ENCODE measurements at regions not wholly inside any gene's neighbourhood (a gene's known extent, or its start where the extent isn't known, plus 50 kb on each side); places are given as distances from the start of the nearest gene placed in this dataset.
"Not testable (repeated sequence)": the region's sequence is repeated elsewhere in the genome, so short reads cannot be mapped to it uniquely, and the experiment has no call there.

- no peak overlapping the region for H3K27ac Mint-ChIP-seq
- peaks cover 7% of the 10 kb centered on the region for H3K9me3 Mint-ChIP-seq
- ATAC-seq (ENCODE audit: low read depth) (no peak), DNase-seq (ENCODE audit: low spot score in 2 of 2) (no peak)
- no peaks in the 10 kb centered on the region for H3K4me1 Mint-ChIP-seq
- H3K4me3 Mint-ChIP-seq, result no peak overlapping the region
- H3K27me3 Mint-ChIP-seq, result peaks cover 4% of the 10 kb centered on the region
- no peaks in the 10 kb centered on the region for H3K36me3 Mint-ChIP-seq
Measured at GRCh38 chr14:38931969-38932652, 170.9 kb downstream of the SEC23A start.

DNA sequence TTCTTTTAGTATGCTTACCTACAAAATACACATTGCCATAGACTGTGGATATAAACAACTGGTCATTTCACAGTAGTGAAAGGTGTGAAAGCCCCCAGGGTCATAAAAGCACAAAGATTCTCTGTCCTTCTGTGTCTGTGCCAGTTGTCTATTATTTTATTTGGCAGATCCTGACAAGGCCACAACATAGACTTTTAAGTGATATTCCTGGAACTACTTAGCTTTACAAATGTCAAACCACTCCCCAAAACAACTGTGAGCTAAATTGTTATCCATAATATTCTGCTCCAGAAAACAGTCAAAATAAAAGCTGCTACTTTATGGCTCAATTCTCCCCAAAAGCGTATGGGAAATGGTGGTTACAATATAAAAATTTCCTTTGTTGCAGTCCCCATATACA lies 172.1 kb downstream of the SEC23A start:
- no peak for DNase-seq (ENCODE audit: low spot score in 2 of 2)
- H3K27me3 Mint-ChIP-seq, result peaks cover 4% of the 10 kb centered on the region
- ATAC-seq (ENCODE audit: low read depth), result no peak
- H3K27ac Mint-ChIP-seq, result no peak overlapping the region
- no peaks in the 10 kb centered on the region for H3K4me1 Mint-ChIP-seq
- peaks cover 4% of the 10 kb centered on the region for H3K9me3 Mint-ChIP-seq
- H3K4me3 Mint-ChIP-seq, result no peak overlapping the region
- no peaks in the 10 kb centered on the region for H3K36me3 Mint-ChIP-seq

DNA sequence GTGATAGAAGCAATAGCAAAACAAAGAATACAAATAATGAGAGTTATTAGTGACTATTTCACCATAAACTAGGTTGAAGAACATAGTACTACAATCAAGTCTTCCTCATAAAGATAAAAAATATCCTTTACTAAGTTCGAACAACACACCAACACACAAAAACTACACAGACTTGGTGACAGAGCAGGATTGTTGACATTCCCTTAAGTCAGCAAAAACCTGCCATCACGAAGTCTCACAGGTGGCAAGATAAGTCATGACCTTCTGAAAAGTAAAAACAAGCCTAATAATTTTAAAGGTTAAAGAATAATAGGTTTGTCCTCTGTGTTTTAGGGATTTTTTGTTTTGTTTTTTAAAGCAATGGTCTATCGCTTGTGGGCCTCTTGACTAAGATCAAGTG lies 173.0 kb downstream of the SEC23A start:
- ATAC-seq (ENCODE audit: low read depth) (no peak), DNase-seq (ENCODE audit: low spot score in 2 of 2) (no peak)
- H3K27me3 Mint-ChIP-seq, result peaks cover 4% of the 10 kb centered on the region
- H3K4me1 Mint-ChIP-seq, result no peaks in the 10 kb centered on the region
- H3K9me3 Mint-ChIP-seq, result peaks cover 2% of the 10 kb centered on the region
- H3K36me3 Mint-ChIP-seq, result no peaks in the 10 kb centered on the region
- H3K27ac Mint-ChIP-seq, result no peak overlapping the region
- no peak overlapping the region for H3K4me3 Mint-ChIP-seq

DNA sequence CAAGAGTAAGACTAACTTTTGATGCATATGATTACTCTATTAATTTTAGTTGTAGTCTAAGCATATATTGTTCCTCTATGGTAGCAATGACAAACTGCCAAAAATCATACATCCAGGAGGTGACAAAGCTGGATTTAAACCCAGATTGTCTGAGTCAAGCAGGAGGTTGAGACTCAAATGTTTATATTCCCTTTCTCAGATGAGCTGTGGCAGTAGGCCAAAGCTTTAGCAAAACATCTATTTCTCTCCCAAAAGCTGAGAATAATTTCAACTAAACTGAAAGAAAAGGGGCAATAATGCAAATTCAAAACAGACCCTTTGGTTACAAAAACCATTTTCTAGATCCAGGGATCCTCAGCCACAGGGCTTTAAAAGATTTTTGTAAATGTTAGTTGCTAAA lies 173.6 kb downstream of the SEC23A start:
- no peak overlapping the region for H3K4me3 Mint-ChIP-seq
- no peaks in the 10 kb centered on the region for H3K36me3 Mint-ChIP-seq
- peaks cover 4% of the 10 kb centered on the region for H3K27me3 Mint-ChIP-seq
- no peaks in the 10 kb centered on the region for H3K4me1 Mint-ChIP-seq
- no peak overlapping the region for H3K27ac Mint-ChIP-seq
- ATAC-seq (ENCODE audit: low read depth) (no peak), DNase-seq (ENCODE audit: low spot score in 2 of 2) (no peak)
- peaks cover 2% of the 10 kb centered on the region for H3K9me3 Mint-ChIP-seq

- H3K9me3 Mint-ChIP-seq; H3K4me3 Mint-ChIP-seq; ATAC-seq (ENCODE audit: low read depth); H3K27ac Mint-ChIP-seq; H3K4me1 Mint-ChIP-seq; H3K27me3 Mint-ChIP-seq; DNase-seq (ENCODE audit: low spot score in 2 of 2); H3K36me3 Mint-ChIP-seq: not testable (repeated sequence)
Measured at GRCh38 chr14:38921893-38922292, 181.1 kb downstream of the SEC23A start.

DNA sequence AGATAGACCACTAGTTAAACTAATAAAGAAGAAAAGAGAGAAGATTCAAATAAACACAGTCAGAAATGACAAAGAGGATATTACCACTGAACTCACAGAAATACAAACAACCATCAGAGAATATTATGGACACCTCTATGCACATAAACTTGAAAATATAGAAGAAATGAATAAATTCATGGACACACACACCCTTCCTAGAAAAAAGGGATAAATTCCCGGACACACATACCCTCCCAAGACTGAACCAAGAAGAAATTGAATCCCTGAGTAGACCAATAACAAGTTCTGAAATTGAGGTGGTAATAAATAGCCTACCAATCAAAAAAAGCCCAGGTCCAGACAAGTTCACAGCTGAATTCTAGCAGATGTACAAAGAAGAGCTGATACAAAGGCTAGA lies 187.9 kb downstream of the SEC23A start:
- Mint-ChIP-seq H3K4me3 (no peak overlapping the region), H3K27me3 (peaks cover 4% of the 10 kb centered on the region), H3K27ac (no peak overlapping the region), H3K9me3 (peaks cover 6% of the 10 kb centered on the region), H3K4me1 (no peaks in the 10 kb centered on the region), H3K36me3 (no peaks in the 10 kb centered on the region)
- DNase-seq (ENCODE audit: low spot score in 2 of 2), result no peak
- ATAC-seq (ENCODE audit: low read depth), result no peak

- H3K27ac Mint-ChIP-seq, result no peak overlapping the region
- no peaks in the 10 kb centered on the region for H3K9me3 Mint-ChIP-seq
- H3K4me1 Mint-ChIP-seq, result no peaks in the 10 kb centered on the region
- peaks cover 5% of the 10 kb centered on the region for H3K27me3 Mint-ChIP-seq
- no peaks in the 10 kb centered on the region for H3K36me3 Mint-ChIP-seq
- no peak overlapping the region for H3K4me3 Mint-ChIP-seq
- ATAC-seq (ENCODE audit: low read depth) (no peak), DNase-seq (ENCODE audit: low spot score in 2 of 2) (no peak)
Measured at GRCh38 chr14:38910092-38910491, 192.9 kb downstream of the SEC23A start.

DNA sequence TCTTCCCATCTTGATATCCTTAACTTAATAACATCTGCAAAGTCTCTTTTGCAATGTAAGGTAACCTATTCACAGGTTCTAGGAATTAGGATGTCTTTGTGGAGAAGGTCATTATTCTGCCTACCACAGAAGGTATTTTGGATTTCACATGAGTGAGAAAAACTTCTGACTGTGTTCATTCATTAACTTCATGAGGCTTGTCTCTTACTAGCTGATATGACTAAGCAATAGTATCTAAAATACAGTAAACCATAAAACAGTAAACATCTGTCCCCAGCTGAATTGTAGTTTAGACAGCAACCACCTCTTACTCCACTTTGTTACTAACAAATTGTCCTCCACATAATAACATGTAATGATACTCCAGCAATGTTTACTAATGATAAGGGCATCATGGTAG lies 198.1 kb downstream of the SEC23A start:
- DNase-seq (ENCODE audit: low spot score in 2 of 2) (no peak), ATAC-seq (ENCODE audit: low read depth) (no peak)
- H3K36me3 Mint-ChIP-seq, result no peaks in the 10 kb centered on the region
- H3K27me3 Mint-ChIP-seq, result peaks cover 9% of the 10 kb centered on the region
- no peak overlapping the region for H3K27ac Mint-ChIP-seq
- H3K9me3 Mint-ChIP-seq, result peaks cover 3% of the 10 kb centered on the region
- no peaks in the 10 kb centered on the region for H3K4me1 Mint-ChIP-seq
- H3K4me3 Mint-ChIP-seq, result no peak overlapping the region

- H3K27ac Mint-ChIP-seq, result no peak overlapping the region
- no peaks in the 10 kb centered on the region for H3K36me3 Mint-ChIP-seq
- peaks cover 3% of the 10 kb centered on the region for H3K9me3 Mint-ChIP-seq
- H3K4me3 Mint-ChIP-seq, result no peak overlapping the region
- no peaks in the 10 kb centered on the region for H3K4me1 Mint-ChIP-seq
- DNase-seq (ENCODE audit: low spot score in 2 of 2) (no peak), ATAC-seq (ENCODE audit: low read depth) (no peak)
- peaks cover 6% of the 10 kb centered on the region for H3K27me3 Mint-ChIP-seq
Measured at GRCh38 chr14:38901791-38902190, 201.2 kb downstream of the SEC23A start.

DNA sequence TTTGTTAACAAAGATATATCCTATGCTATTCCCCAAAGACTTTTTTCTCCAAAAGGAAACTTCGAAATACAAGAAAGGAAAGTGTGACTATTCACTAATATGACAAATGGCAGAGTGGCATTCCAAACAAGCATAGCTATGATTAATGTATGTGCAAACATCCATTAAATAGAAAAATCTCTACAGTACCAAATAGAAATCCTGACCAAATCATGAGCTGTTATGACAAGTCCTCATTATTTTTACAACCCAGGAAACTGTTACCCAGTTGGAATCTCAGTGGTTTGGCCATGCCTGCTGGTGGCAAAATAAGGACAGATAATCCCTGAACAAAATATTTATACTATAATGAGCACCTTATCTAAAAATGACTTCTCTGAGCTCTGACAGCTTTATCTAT lies 202.1 kb downstream of the SEC23A start:
- Mint-ChIP-seq H3K27me3 (peaks cover 4% of the 10 kb centered on the region), H3K27ac (no peak overlapping the region), H3K4me1 (no peaks in the 10 kb centered on the region), H3K4me3 (no peak overlapping the region), H3K9me3 (peaks cover 3% of the 10 kb centered on the region), H3K36me3 (no peaks in the 10 kb centered on the region)
- no peak for ATAC-seq (ENCODE audit: low read depth)
- no peak for DNase-seq (ENCODE audit: low spot score in 2 of 2)

DNA sequence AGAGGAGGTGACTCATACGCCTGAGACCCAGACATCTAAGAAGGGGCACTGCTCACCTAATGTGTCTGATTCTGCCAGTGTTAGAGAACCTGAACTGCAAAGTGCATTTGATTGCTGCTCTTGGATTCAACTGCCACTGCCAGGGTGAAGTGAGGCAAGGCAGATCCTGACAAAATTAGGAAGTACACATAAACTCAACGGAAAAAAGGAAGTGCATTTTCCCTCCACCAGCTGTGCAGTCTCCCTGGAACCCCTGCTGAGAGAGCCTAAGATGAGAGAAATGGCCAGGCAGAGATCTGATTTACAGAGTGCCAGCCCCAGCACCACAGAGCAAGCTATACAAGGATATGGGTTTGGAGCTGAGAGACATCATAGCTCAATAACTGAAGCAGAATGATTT lies 215.3 kb downstream of the SEC23A start:
- Mint-ChIP-seq H3K27ac (no peak overlapping the region), H3K4me1 (no peaks in the 10 kb centered on the region), H3K9me3 (no peaks in the 10 kb centered on the region), H3K36me3 (no peaks in the 10 kb centered on the region), H3K4me3 (no peak overlapping the region), H3K27me3 (peaks cover 5% of the 10 kb centered on the region)
- ATAC-seq (ENCODE audit: low read depth), result no peak
- DNase-seq (ENCODE audit: low spot score in 2 of 2), result no peak

DNA sequence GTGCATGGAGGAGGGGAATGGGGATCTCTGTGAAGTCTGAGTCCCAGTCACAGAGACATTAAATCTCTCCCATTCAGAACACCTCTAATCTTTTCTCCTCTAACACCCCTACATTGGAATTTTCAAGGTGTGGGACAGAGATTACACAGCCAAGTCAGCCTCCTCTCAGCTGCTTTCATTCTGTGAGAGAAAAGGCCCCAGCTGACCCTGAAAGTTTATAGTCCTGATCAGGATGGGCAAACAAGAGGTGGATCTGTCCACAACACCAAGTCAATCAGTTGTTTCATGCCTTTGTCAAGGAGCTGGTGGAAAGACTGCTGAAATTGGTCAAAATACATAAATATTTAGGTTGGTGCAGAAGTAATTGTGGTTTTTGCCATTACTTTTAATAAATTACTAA lies 218.9 kb downstream of the SEC23A start:
- Mint-ChIP-seq H3K27ac (no peak overlapping the region), H3K4me3 (no peak overlapping the region), H3K4me1 (no peaks in the 10 kb centered on the region), H3K27me3 (peaks cover 6% of the 10 kb centered on the region), H3K9me3 (no peaks in the 10 kb centered on the region), H3K36me3 (no peaks in the 10 kb centered on the region)
- no peak for DNase-seq (ENCODE audit: low spot score in 2 of 2)
- no peak for ATAC-seq (ENCODE audit: low read depth)

DNA sequence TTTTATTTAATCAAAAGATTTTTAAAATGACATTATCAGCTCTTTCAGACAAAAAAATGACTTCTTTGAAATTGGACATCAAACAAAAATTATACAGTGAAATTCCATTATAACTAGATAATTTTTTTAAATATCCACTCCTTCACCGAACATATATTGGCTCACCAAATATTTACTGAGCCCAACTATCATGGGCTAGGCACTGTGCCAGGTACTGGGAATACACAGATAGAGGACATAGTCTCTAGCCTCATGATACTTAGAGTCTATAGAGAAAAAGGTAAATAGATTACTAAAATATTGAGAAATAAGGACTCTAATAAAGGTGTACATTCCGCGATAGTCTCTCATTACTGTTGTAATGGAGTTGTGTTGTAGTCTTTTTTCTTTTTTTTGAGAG lies 219.9 kb downstream of the SEC23A start:
- peaks cover 7% of the 10 kb centered on the region for H3K27me3 Mint-ChIP-seq

GRCh38 chr14:38882533-38882932 lies 220.5 kb downstream of the SEC23A start:
- ATAC-seq (ENCODE audit: low read depth) (no peak), DNase-seq (ENCODE audit: low spot score in 2 of 2) (no peak)
- no peaks in the 10 kb centered on the region for H3K9me3 Mint-ChIP-seq
- H3K27me3 Mint-ChIP-seq, result peaks cover 6% of the 10 kb centered on the region
- H3K36me3 Mint-ChIP-seq, result no peaks in the 10 kb centered on the region
- no peak overlapping the region for H3K4me3 Mint-ChIP-seq
- no peak overlapping the region for H3K27ac Mint-ChIP-seq
- H3K4me1 Mint-ChIP-seq, result no peaks in the 10 kb centered on the region

More for the DNA sequence above, 219.9 kb downstream of the SEC23A start:
- H3K27ac Mint-ChIP-seq, result no peak overlapping the region
- DNase-seq (ENCODE audit: low spot score in 2 of 2) (no peak), ATAC-seq (ENCODE audit: low read depth) (no peak)
- H3K4me1 Mint-ChIP-seq, result no peaks in the 10 kb centered on the region
- H3K4me3 Mint-ChIP-seq, result no peak overlapping the region
- H3K36me3 Mint-ChIP-seq, result no peaks in the 10 kb centered on the region
- H3K9me3 Mint-ChIP-seq, result no peaks in the 10 kb centered on the region
